CD4-positive, alpha-beta T cell treated with Interferon gamma for 1 hour (primary cell): ENCODE measurements at regions not wholly inside any gene's neighbourhood (a gene's known extent, or its start where the extent isn't known, plus 50 kb on each side); places are given as distances from the start of the nearest gene placed in this dataset.
"Not testable (repeated sequence)": the region's sequence is repeated elsewhere in the genome, so short reads cannot be mapped to it uniquely, and the experiment has no call there.

Experiments used
- DNase-seq: peaks from one replicate; pipeline ENCODE4 v3.0.0-alpha.2; 2020

DNA sequence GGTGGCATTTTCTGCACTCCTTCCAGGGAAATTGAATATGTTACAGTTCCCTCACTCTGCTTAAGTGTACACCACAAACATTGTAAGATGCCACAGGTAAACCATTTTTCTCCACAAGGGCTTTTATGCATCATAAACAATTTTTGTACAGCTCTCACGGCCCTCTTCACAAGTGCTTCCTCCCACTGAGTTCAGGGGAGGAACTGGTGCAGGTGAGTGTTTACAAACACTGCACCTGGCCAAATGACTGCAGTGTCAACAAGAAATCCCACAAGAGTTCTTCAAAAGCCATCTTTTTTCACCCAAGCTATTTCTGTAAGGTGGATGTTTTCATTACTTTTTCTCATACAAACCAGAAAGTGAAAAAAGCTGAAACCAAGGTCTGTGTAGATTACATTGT is 973.2 kb downstream of the AACS start:
- no peak for DNase-seq

DNA sequence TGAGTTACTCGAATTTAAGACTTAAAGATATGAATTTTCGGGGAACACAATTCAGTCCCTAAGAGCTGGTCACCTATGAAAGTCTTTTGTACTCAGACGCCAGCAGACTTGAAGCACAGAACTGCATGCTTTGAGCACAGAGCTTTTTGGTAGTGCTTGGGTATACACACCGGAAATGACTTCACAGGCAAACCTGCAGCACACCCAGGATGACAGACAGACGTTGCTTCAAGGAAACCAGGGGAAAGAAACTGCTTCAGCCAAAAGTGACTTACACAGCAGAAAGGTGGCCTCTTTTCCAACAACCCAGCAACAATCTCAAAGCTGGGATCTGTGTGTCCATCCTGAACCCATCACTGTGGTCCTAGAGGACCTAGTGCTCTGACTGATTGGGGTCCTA is 975.1 kb downstream of the AACS start:
- DNase-seq: no peak

DNA sequence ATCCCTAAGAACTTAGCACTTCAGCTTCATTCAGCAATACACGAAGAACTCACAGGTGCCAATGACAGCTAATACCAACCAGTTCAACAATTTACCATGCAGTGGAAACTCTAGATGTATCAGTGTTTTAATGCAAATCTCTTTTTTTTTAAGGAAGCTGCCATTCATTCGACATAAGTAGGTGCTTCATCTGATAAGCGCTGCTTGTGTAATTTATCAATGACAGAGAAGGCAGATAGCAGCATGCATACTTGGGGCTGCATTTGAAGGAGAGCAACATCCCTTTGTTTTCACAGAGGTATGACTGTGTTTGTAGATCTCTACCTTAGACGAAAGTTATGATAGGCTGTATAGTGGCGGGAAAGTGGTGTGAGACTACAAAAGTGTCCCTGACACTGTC is 977.1 kb downstream of the AACS start:
- no peak for DNase-seq

DNA sequence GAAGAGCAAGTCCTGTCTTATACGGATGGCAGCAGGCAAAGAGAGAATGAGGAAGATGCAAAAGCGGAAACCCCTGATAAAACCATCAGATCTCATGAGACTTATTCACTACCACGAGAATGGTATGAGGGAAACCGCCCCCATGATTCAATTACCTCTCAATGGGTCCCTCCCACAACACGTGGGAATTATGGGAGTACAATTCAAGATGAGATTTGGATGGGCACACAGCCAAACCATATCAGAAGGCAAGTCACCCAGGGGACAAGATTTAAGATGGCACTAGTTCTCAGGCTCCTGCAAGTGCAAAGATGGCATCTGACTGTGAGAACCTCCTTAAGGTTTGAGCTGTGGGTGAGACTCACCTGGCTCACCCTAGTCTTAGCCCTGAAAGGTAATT is 984.3 kb downstream of the AACS start:
- not testable (repeated sequence) for DNase-seq

DNA sequence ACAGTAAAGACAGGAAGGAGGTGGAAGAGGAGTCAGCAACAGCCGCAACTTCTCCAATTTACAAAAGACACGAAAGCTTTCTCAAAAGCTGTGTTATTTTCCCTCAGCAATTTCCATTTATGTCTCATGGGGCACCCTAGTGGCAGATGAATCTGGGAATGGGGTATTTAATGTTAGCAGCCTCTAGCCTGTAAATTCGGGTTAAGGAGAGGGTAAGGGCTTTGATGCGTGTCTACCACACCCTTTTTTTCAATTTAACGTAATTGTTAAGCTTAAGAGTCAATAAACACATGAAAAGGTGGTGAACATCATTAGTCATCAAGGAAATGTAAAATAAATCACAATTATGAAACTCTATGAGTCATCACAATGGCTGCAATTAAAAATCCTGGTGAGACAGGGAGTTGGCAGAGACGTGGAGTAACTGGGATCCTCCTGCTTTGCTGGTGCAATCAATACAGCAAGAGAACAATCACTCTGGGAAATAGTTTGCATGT is 986.4 kb downstream of the AACS start:
- DNase-seq: no peak

DNA sequence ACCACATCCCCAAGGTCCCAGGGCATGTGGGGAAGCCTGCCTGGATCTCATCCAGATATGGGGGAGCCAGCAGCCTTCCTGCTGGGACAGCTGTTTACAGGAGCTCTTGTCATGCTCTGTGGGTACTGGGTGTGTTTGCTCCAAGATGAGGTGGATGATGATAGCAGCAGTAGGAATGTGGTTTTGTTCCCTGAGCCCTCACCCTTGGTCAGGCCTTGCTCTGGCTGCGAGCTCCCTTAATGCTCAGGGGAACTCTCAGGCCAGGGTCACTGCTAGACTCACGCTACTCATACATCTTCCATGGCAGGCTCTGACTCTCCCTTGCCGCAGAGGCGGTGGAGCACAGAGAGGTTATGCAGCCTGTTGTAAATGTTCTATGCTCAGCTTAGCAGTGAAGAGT is 990.3 kb downstream of the AACS start:
- DNase-seq: no peak

DNA sequence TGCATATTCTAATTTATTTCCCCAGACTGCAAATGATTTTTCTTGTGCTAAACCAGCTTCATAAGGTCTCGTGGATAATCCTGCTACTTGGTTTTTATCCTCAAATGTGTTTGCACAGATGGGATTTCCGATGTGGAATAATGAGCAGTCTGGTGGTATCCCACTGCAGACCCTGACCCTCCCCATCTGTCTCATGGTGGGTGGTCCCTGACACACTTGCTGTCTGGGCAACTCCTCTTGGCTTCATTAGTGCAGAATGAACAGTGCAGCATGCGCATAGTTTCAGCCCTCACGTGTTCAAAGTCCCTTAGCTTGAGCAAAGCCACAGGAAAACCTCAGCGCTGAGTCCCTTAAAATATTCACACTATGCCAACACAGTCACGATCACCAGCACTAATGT is 996.5 kb downstream of the AACS start:
- no peak for DNase-seq

DNA sequence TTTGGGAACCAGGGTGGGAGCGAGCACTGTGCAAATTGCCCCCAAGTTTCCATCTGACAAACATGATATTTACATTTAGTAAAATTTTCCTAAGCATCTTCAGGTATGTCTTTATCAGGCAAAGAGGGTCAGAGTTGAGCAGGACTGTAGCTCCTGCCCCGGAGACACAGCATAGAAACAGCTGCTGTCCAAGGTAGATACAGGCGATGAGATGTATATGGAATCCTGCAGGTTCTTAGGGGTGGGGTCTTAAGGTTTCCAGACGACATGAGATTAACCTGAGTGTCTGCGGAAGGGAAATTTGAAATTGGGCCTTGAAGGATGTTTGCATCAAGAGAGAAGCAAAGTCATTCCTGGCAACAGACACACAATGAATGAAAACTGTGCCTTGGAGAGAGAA is 998.8 kb downstream of the AACS start:
- no peak for DNase-seq

DNA sequence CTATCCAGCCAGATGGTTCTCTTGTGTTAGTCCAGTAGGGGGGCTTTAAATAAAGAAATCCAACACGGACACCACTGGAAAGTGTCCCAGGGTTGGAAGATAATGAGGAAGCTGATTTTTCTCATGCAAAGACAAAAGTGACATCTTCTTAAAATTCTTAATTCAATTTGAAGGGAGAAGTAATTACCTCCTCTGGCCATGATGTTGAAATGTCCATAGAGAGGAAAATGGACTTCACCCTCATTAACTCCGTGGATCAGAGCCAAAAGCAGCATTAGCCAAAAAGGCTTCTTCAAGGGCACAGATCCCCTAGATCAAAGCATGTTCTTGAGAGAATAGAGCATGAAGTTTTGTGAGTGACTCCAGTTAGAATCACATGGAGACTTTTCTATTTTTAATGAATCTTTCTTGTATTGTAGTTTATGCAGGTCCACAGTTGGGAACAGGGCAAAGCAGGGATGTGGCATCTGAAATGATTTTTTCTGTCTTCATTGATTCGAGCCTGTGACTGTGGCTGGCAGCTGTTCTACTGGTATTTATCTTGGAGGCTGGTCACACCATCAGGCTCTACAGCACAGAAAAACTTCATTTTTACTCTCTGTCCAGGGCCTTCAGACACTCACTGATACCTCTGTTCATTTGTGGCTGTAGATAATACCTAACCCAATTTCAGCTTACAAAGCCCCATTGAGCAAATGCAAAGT is 1002.5 kb downstream of the AACS start:
- no peak for DNase-seq

DNA sequence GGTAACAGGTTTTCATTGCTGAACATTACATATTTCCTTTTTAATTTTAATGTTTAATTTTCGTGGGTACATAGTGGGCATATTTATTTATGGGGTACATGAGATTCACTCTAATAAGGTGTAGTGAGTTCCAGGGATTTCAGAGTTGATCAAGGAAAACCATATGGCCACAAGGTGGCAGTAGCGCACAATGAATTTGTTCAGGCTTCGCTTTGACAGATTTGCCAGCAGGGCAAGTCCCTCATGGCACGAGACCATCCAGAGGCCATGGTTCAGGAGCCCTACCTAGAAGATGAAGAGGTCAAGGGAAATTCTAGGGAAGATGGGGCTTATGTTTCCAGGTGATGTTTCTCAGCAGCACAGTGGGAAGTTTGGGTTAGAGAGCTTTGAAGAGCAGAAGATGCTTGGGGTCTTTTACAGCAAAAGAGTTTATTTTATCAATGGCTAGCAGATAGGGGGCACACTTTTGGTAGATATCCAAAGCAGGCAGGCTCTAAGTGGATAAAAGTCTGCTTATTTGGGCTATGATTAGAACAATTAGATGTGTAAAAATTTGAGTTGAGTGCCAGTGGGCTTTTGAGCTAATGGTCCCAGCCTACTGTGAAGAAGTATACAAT is 1004.4 kb downstream of the AACS start:
- no peak for DNase-seq

DNA sequence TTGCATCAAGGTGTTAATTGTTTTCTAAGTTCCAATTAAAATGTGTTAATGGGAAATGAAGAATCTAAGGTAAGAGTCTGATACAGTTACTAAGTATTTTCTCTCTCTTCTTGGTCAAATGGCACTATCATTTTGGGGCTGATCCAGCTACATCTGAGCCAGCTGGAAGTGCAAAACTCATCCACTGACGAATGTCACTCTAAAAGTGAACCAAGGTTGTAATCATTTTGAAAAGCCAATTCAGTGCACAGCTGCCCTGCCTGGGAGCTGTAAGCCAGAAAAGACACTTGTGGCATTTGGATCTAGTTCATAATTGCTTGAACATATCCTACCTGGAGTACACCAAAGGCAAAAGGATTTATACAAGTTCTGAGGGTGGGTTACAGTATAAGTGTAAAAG is 1011.3 kb downstream of the AACS start:
- no peak for DNase-seq

DNA sequence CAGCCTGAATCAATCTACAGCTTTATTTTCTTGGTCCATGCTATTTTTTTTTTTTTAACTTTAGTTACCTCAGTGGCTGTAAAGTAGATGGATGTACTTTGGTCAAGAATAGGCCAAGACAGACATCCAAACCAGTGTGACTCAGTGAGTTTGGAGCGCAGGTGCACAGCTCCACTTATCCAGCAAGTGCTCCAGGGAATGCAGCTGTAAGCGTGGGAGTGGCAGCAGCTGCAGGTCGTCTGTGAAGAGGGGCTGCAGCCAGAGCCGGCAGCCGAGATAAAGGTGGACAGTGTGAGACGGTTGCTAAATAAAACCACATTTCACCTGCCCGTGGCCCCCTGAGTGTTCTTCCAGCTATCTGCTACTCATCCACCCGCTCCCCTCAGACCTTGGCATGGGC is 1018.7 kb downstream of the AACS start:
- no peak for DNase-seq

DNA sequence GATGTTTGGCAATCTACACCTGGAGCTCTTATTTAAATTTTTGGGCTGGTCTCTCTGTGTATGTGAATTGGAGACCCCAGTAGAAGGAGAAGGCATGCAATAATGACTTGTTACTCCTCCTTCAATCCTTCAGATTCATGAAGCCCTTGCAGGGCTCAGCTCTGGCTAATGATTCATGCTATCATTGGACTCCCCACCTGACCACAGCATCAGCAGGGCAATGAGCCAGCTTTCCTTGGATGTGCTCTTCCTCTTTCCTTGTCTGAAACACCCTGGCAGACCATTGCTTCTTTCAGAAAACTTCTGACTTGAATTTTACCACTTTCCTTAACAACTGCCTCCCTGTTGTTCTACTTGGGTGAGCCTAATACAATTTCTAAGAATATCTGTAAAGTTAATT is 1019.2 kb downstream of the AACS start:
- no peak for DNase-seq

DNA sequence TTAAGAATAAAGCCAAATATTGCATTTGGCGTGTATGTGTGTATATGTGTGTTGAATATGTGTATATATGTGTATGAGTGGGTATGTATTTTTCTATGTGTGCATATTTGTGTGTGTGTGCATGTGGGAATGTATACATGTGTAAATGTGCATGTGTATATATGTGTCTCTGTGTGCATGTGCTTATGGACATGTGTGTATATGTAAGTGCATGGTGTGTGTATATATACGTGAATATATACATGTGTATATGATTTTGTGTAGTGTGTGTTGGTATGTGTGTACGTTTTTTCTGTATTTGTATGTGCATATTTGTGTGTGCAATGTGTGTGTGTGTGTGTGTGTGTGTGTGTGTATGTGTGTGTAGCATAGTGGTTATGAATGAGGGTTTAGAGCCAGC is 1021.0 kb downstream of the AACS start:
- DNase-seq: no peak

DNA sequence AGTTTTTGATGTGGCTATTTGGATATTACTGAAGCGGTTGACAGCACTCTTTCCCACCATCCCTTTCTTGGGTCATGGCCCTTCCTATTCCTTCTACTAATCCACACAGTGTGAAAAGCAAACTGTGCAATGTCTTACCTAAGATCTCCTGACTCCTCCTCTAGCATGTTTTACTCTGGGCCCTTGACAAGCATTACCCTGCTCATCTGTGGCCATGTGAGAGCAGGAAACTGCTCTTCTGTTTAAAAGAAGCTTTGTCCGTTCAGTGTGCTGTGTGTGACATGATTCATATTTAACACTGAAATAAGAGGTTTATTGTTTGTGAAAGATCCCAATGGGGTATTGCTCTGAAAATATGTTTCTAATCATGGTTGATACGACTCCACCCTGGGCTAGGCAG is 1022.5 kb downstream of the AACS start:
- no peak for DNase-seq

DNA sequence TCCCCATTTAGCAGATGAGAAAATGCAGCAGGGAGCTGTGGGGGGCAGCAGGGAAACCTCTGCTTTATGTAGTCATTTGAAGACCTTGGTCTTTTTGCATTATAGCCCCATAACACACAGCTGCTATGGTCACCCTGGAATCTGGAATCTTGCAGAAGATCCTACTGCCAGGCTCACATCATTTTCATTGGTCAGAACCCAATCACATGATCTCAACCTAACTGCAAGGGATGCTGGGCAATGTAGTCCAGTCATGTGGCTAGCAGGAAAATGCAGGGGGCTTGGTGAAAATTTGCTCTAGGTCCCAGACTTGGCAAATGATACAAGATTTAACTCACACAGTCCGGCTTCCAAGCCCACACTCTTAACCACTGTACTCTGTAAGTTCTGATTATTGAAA is 1028.7 kb downstream of the AACS start:
- no peak for DNase-seq

DNA sequence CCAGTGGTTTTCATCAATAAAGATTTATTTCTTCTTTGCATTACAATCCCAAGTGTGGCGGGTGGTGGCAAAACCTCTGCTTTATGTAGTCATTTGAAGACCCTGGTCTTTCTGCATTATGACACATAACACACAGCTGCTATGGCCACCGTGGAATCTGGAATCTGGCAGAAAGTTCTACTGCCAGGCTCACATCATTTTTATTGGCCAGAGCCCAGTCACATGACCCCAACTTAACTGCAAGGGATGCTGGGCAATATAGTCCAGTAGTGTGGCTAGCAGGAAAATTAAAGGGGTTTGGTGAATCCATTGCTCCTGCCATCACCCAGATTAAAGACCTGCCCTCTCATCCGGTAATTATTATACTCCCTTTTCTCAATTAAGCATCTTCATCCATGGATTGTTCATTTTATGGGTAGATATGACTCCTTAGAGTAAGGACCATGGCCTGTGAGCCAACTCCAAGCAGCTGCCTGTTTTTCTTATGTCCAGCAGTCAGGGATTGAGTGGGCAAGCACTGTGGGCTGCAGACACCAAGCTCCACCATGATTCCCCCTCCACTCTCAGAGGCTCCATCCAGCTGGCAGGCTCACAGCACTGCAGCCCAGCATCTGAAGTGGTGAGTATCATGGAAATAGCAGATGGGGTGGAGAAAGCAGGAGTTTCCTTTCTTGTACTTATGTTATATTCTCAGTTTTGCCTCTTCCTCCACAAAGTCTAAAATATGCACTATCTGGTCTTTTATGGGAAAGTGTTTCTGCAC is 1030.7 kb downstream of the AACS start:
- no peak for DNase-seq

DNA sequence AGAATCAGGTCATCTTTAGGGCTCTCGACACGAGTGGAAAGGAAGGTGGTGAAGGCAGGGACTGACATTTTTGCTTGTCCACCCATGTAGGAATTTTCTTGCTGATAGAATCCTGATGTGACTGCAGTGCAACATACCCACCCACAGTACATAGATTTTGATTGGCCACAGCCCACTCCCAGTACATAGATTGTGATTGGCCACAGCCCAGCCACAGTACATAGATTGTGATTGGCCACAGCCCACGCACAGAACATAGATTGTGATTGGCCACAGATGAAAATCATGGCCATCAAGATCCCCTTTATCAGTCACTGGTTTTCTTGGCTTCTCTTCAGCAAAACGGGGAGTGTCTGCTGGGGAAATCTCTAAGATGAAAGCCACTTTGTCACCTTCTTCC is 1041.5 kb downstream of the AACS start:
- no peak for DNase-seq

DNA sequence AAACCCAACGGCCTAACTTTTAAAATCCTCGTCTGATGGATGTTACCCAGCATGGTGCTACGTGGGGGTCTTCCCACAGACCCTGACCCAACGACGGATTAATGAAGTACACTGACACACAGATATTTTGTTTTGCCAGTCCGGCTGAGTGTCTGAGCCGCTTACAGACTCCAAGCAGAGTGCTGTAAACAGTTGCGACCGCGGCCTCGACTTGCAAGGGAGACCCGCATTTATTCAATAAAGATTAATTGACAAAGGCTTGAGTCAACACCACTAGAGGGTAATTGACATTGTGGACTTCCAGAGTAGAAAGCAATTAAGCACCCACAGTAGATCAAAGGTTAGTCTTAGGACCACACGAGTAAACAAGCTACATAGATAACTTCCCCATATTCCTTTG is 1042.4 kb downstream of the AACS start:
- no peak for DNase-seq

DNA sequence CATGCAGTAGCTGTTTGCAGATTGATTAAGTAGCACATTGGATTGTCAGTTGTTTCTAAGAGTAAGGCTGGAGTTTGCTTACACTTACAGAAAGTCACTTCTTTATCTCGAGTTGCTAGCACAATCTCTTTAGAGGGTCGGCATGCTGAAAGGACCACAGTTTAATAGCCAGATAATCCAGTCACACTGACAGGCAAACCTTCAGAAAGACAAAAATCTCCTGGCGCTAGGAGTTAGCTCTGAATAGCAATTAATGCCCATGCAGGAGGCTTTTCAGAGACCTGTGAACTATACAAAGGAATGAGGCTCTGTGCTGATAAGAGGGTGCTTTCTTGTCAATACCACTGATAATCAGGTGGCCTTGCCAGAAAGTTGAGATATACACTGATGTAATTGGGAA is 1043.0 kb downstream of the AACS start:
- DNase-seq: no peak

DNA sequence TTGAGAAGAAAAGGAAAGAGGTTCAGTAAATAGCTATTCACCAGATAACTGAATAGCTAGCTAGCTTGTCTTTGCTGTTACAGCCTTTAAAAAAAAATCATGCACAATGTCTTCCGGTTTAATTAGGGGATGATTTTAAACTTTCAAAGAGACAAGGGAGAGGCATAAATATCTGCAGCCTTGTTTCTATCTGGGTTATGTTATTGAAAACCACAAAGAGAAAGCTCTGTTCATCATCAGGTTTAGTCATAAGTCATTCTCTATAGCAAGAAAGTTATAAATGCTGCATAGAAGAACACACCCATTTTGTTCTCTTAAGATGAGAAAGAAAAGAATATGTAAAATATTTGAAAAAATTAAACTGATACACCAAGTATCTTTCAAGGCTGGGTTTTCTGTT is 1046.9 kb downstream of the AACS start:
- no peak for DNase-seq

DNA sequence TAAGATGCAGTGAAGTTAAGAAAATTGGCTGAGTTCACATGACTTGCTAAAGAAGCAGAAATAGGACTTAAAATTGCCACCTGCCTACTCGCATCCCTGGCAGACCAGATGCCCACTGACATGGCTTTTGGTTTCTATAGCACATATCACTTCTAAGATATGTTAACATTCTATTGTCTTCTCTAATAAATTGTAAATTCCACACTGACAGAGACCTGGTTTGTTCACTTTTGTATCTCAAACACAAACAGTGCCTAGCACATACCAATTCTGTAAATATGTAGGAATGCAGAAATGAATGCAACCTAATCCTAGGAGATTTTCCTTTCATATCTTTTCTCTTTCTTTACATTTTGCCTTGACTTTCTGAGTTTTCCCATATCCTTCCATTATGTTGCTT is 1047.6 kb downstream of the AACS start:
- no peak for DNase-seq

DNA sequence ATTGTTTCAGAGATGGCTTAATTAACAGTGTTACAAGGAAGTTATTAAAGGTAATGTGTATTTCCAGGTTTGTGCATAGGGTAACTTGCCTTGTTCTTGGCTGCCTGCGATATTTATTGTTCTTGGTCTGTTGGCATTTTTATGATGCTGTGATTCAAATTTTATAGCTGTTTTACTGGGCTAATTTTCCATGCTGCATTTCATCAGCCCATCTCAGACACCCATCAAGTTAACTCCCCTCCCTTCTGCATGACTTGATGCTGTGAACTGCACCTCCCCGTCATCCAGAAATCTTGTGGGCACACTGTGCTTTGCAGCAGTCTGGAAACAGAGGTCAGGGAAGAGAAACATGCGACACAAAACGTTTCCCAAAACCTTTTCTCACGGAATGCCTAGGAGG is 1049.2 kb downstream of the AACS start:
- no peak for DNase-seq

DNA sequence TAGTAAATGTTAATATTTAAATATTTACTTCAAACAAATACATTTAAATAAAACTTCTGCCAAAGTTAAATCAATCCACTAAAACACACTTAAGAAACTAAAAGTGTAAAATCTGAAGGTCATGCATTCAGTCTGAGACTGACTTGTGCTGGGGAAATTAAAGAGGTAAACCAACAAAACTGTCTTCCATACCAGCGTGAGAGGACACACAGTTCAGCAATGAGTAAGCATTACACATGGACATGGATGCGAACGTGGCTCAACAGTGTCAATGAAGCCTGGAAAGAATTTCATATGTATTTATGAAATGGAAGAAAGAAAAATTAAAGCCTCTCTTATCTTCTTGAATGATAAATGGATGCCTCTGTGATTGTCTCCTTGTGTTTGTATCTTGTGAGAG is 1052.3 kb downstream of the AACS start:
- DNase-seq: no peak
